SU-DHL-6 (cell line): ENCODE measurements at regions not wholly inside any gene's neighbourhood (a gene's known extent, or its start where the extent isn't known, plus 50 kb on each side); places are given as distances from the start of the nearest gene placed in this dataset.

Source experiments
- CTCF ChIP-seq: fragments of 200-600 bp; sonication (generic); IDR thresholded peaks from one replicate; pipeline ENCODE4 v1.5.1; 2017; ENCODE audit warnings: antibody characterized with exemption, mild to moderate bottlenecking, low read length, moderate library complexity; ENCODE audit not compliant: insufficient read depth, poor library complexity, severe bottlenecking
- EZH2phosphoT487 ChIP-seq: fragments of 200-600 bp; sonication (generic), shearing (Covaris generic); conservative IDR thresholded peaks from 2 replicates; pipeline ENCODE4 v1.6.1; 2018; ENCODE audit warnings: mild to moderate bottlenecking, antibody characterized with exemption, low read length, moderate library complexity, mixed read lengths

GRCh38 chr9:727767-728166 is 113.7 kb upstream of the DMRT1 start:
- no peak for TF ChIP-seq CTCF
- TF ChIP-seq EZH2phosphoT487, result no peak
